IMR-90 (cell line): ENCODE measurements at regions not wholly inside any gene's neighbourhood (a gene's known extent, or its start where the extent isn't known, plus 50 kb on each side); places are given as distances from the start of the nearest gene placed in this dataset.

Source experiments
- ATAC-seq: fragments of 200-7000 bp; cut with Tn5 transposase; 2 replicates; pipeline ENCODE4 v1.9.1; 2020; ENCODE audit warnings: low read depth, mild to moderate bottlenecking, moderate library complexity
- BruUV-seq: library from RNA; stranded (reverse); fragments of 400-500 nt; replicated peaks from 2 replicates; lab custom pipeline; 2021; lab: Mats Ljungman, UMichigan
- CTCF ChIA-PET: fragments of 300-600 bp; formaldehyde crosslinking; extraction: SDS; loops from one replicate; lab custom pipeline; 2021; ENCODE audit warnings: antibody characterized with exemption; lab: Yijun Ruan, JAX
- POLR2A ChIA-PET: fragments of 300-600 bp; sonication (Branson Sonifier 250); formaldehyde crosslinking; loops from one replicate; lab custom pipeline; 2022; ENCODE audit warnings: antibody characterized with exemption; ENCODE audit not compliant: unreplicated experiment; lab: Charles Lee
- DNase-seq: peaks from one replicate; pipeline ENCODE4 v3.0.0; 2013
- H2AFZ ChIP-seq: replicated peaks from 2 replicates; pipeline ENCODE3; 2013; ENCODE audit warnings: low read length, mild to moderate bottlenecking; ENCODE audit not compliant: poor library complexity
- H2AK5ac ChIP-seq: 2 replicates; pipeline ENCODE4 v1.6.1; 2013; ENCODE audit warnings: low read depth, low read length, inconsistent platforms
- H2AK9ac ChIP-seq: replicated peaks from 2 replicates; pipeline ENCODE3; 2013; ENCODE audit warnings: mild to moderate bottlenecking, low read depth, low read length, moderate library complexity; ENCODE audit not compliant: poor library complexity
- H2BK120ac ChIP-seq: 2 replicates; pipeline ENCODE4 v1.6.1; 2013; ENCODE audit warnings: low read depth, low read length, inconsistent platforms
- H2BK15ac ChIP-seq: 3 replicates; pipeline ENCODE4 v1.6.1; 2013; ENCODE audit warnings: low read depth, low read length, inconsistent platforms
- H2BK20ac ChIP-seq: 2 replicates; pipeline ENCODE4 v1.6.1; 2013; ENCODE audit warnings: low read depth, mild to moderate bottlenecking, inconsistent platforms, low read length, moderate library complexity
- H2BK5ac ChIP-seq: 2 replicates; pipeline ENCODE4 v1.6.1; 2013; ENCODE audit warnings: mild to moderate bottlenecking, low read depth, low read length, inconsistent platforms; ENCODE audit not compliant: poor library complexity, severe bottlenecking
- H3K14ac ChIP-seq: replicated peaks from 2 replicates; pipeline ENCODE4 v1.6.1; 2013; ENCODE audit warnings: low read depth, low read length, inconsistent platforms
- H3K18ac ChIP-seq: 2 replicates; pipeline ENCODE4 v1.6.1; 2013; ENCODE audit warnings: low read depth, low read length, control low read depth
- H3K23ac ChIP-seq: 2 replicates; pipeline ENCODE4 v1.6.1; 2013; ENCODE audit warnings: low read depth, low read length, inconsistent platforms
- H3K27ac ChIP-seq: 2 replicates; pipeline ENCODE4 v1.5.1; 2013; ENCODE audit warnings: mild to moderate bottlenecking, control low read depth, low read length; ENCODE audit not compliant: insufficient read depth
- H3K27me3 ChIP-seq: 2 replicates; pipeline ENCODE4 v1.6.1; 2013; ENCODE audit warnings: low read length; ENCODE audit not compliant: control insufficient read depth, insufficient read depth
- H3K36me3 ChIP-seq: 2 replicates; pipeline ENCODE4 v1.6.1; 2013; ENCODE audit warnings: low read length, mixed read lengths; ENCODE audit not compliant: control insufficient read depth, insufficient read depth
- H3K4ac ChIP-seq: 2 replicates; pipeline ENCODE4 v1.6.1; 2013; ENCODE audit warnings: low read depth, low read length, inconsistent platforms
- H3K4me1 ChIP-seq: 2 replicates; pipeline ENCODE4 v1.6.1; 2013; ENCODE audit warnings: low read length, mixed read lengths; ENCODE audit not compliant: control insufficient read depth, insufficient read depth
- H3K4me2 ChIP-seq: 2 replicates; pipeline ENCODE4 v1.6.1; 2013; ENCODE audit warnings: low read depth, mild to moderate bottlenecking, control low read depth, low read length, moderate library complexity
- H3K4me3 ChIP-seq: 2 replicates; pipeline ENCODE4 v1.5.1; 2013; ENCODE audit warnings: low read depth, mild to moderate bottlenecking, control low read depth, low read length, moderate library complexity; ENCODE audit not compliant: insufficient read depth
- H3K56ac ChIP-seq: 2 replicates; pipeline ENCODE4 v1.6.1; 2013; ENCODE audit warnings: low read length, inconsistent platforms; ENCODE audit not compliant: insufficient read depth; ENCODE audit errors: extremely low read depth
- H3K79me1 ChIP-seq, 2 experiments: 2 replicates each; pipeline ENCODE4 v1.6.1; 2013; ENCODE audit warnings: low read length in 2 of 2, inconsistent platforms in 1 of 2, low read depth in 1 of 2
- H3K9ac ChIP-seq: 2 replicates; pipeline ENCODE4 v1.6.1; 2013; ENCODE audit warnings: low read depth, low read length, control low read depth
- H3K9me1 ChIP-seq: 2 replicates; pipeline ENCODE4 v1.6.1; 2013; ENCODE audit warnings: low read length, inconsistent platforms; ENCODE audit not compliant: insufficient read depth
- H3K9me3 ChIP-seq: 2 replicates; pipeline ENCODE4 v1.6.1; 2013; ENCODE audit warnings: low read length; ENCODE audit not compliant: control insufficient read depth, insufficient read depth
- H4K20me1 ChIP-seq: 2 replicates; pipeline ENCODE4 v1.6.1; 2013; ENCODE audit warnings: low read length, inconsistent platforms; ENCODE audit not compliant: insufficient read depth
- H4K5ac ChIP-seq: 2 replicates; pipeline ENCODE4 v1.6.1; 2013; ENCODE audit warnings: mild to moderate bottlenecking, low read depth, low read length, control low read depth
- H4K8ac ChIP-seq, 2 experiments: 2 replicates each; pipeline ENCODE4 v1.6.1; 2013; ENCODE audit warnings: low read depth in 2 of 2, low read length in 2 of 2, control low read depth in 1 of 2, inconsistent platforms in 1 of 2
- H4K91ac ChIP-seq: 2 replicates; pipeline ENCODE4 v1.6.1; 2013; ENCODE audit warnings: low read depth, low read length, inconsistent platforms; ENCODE audit not compliant: insufficient read depth
- BHLHE40 ChIP-seq: fragments of 150-350 bp; IDR thresholded peaks from 2 replicates; pipeline ENCODE4 v1.6.1; 2016; ENCODE audit warnings: mild to moderate bottlenecking, low read depth, low read length
- CEBPB ChIP-seq: IDR thresholded peaks from 2 replicates; pipeline ENCODE4 v1.6.1; 2012; ENCODE audit warnings: low read depth, low read length, improper control_type of control experiment
- CHD1 ChIP-seq: IDR thresholded peaks from 2 replicates; pipeline ENCODE4 v1.6.1; 2012; ENCODE audit warnings: low read depth, low read length, improper control_type of control experiment
- CTCF ChIP-seq: conservative IDR thresholded peaks from 2 replicates; pipeline ENCODE4 v1.5.1; 2012; ENCODE audit warnings: mild to moderate bottlenecking, low read depth, low read length, improper control_type of control experiment
- ELK1 ChIP-seq: fragments of 150-350 bp; IDR thresholded peaks from 2 replicates; pipeline ENCODE4 v1.6.1; 2016; ENCODE audit warnings: low read depth, mild to moderate bottlenecking, low read length, moderate library complexity, borderline replicate concordance
- FOS ChIP-seq: fragments of 150-350 bp; IDR thresholded peaks from 2 replicates; pipeline ENCODE4 v1.6.1; 2016; ENCODE audit warnings: low read depth, low read length
- MAFK ChIP-seq: IDR thresholded peaks from 2 replicates; pipeline ENCODE4 v1.6.1; 2012; ENCODE audit warnings: low read depth, low read length, improper control_type of control experiment
- MAZ ChIP-seq: IDR thresholded peaks from 2 replicates; pipeline ENCODE4 v1.6.1; 2012; ENCODE audit warnings: low read depth, mild to moderate bottlenecking, low read length, improper control_type of control experiment, moderate library complexity, borderline replicate concordance
- MXI1 ChIP-seq: IDR thresholded peaks from 2 replicates; pipeline ENCODE4 v1.6.1; 2012; ENCODE audit warnings: low read depth, mild to moderate bottlenecking, low read length, moderate library complexity, borderline replicate concordance
- NFE2L2 ChIP-seq: fragments of 150-350 bp; IDR thresholded peaks from 2 replicates; pipeline ENCODE4 v1.6.1; 2016; ENCODE audit warnings: low read depth, mild to moderate bottlenecking, low read length
- POLR2A ChIP-seq: IDR thresholded peaks from 2 replicates; pipeline ENCODE4 v1.6.1; 2012; ENCODE audit warnings: mild to moderate bottlenecking, low read depth, low read length
- RAD21 ChIP-seq: IDR thresholded peaks from 2 replicates; pipeline ENCODE4 v1.6.1; 2012; ENCODE audit warnings: low read length, improper control_type of control experiment
- RCOR1 ChIP-seq: IDR thresholded peaks from 2 replicates; pipeline ENCODE4 v1.6.1; 2012; ENCODE audit warnings: mild to moderate bottlenecking, low read length, improper control_type of control experiment; ENCODE audit not compliant: insufficient replicate concordance
- RFX5 ChIP-seq: IDR thresholded peaks from 2 replicates; pipeline ENCODE4 v1.8.0; 2012; ENCODE audit warnings: low read depth, mild to moderate bottlenecking, low read length, moderate library complexity
- SMC3 ChIP-seq: fragments of 150-350 bp; IDR thresholded peaks from 2 replicates; pipeline ENCODE4 v1.6.1; 2016; ENCODE audit warnings: low read depth, mild to moderate bottlenecking, antibody characterized with exemption, low read length, moderate library complexity
- USF2 ChIP-seq: fragments of 150-350 bp; IDR thresholded peaks from 2 replicates; pipeline ENCODE4 v1.6.1; 2017; ENCODE audit warnings: mild to moderate bottlenecking, antibody characterized with exemption, low read length, low read depth
- dilution Hi-C: fragments of 300-500 bp; cut with HindIII; formaldehyde crosslinking; loops from one replicate; pipeline ENCODE4 v1.14.3; 2018; ENCODE audit warnings: low sequenced_read_pairs; ENCODE audit not compliant: unreplicated experiment
- in situ Hi-C: fragments of 300-500 bp; cut with MboI; formaldehyde crosslinking; loops from 3 replicates; pipeline ENCODE4 v1.14.3; 2019; ENCODE audit warnings: low sequenced_read_pairs, inconsistent platforms, mixed read lengths
- intact Hi-C: fragments of 100-400 bp; cut with micrococcal nuclease; formaldehyde crosslinking; loops from 2 replicates; pipeline ENCODE4 v1.10.0; 2022

GRCh38 chr2:145055651-145056050 lies 535.7 kb upstream of the ZEB2 start:
- no peak for TF ChIP-seq ELK1
- no peak for TF ChIP-seq NFE2L2
- TF ChIP-seq SMC3: no peak
- TF ChIP-seq CEBPB: no peak
- TF ChIP-seq RFX5: no peak
- TF ChIP-seq BHLHE40: no peak
- no peak for TF ChIP-seq MAFK
- no peak for TF ChIP-seq USF2
- TF ChIP-seq MAZ: no peak
- no peak for TF ChIP-seq RAD21
- no peak for TF ChIP-seq CTCF
- no peak for TF ChIP-seq MXI1
- no peak for TF ChIP-seq RCOR1
- TF ChIP-seq POLR2A: no peak
- TF ChIP-seq CHD1: no peak
- TF ChIP-seq FOS: no peak
- Histone ChIP-seq H3K9me3 (peaks cover 3% of the 10 kb centered on the region; the same call in 1 of the 2 replicates), H2AK9ac (no peak overlapping the region), H3K36me3 (no peaks in the 10 kb centered on the region), H3K4me3 (no peak overlapping the region), H3K56ac (no peak overlapping the region), H3K4me2 (no peak overlapping the region), H2BK15ac (no peak overlapping the region), H4K8ac (no peak overlapping the region), H4K5ac (no peak overlapping the region), H3K9ac (no peak overlapping the region), H3K14ac (no peak overlapping the region), H4K91ac (no peak overlapping the region), H3K27me3 (no peaks in the 10 kb centered on the region), H2BK5ac (no peak overlapping the region), H2AFZ (no peak overlapping the region), H3K4me1 (no peaks in the 10 kb centered on the region), H2AK5ac (no peak overlapping the region), H3K9me1 (no peaks in the 10 kb centered on the region), H3K79me1 (no peaks in the 10 kb centered on the region), H2BK120ac (no peak overlapping the region), H3K27ac (no peak overlapping the region), H2BK20ac (no peak overlapping the region), H3K23ac (no peak overlapping the region), H3K18ac (no peak overlapping the region), H4K20me1 (no peaks in the 10 kb centered on the region), H3K4ac (no peak overlapping the region)
- dilution Hi-C loops (no loop called here), in situ Hi-C loops (no loop called here), intact Hi-C loops (no loop called here)
- no TSS peak for BruUV-seq
- DNase-seq: no peak
- ChIA-PET CTCF (no interaction called here), POLR2A (no interaction called here)
- no peak for ATAC-seq
